Cardiac muscle cell (in vitro differentiated cells and primary cell): ENCODE measurements at regions not wholly inside any gene's neighbourhood (a gene's known extent, or its start where the extent isn't known, plus 50 kb on each side); places are given as distances from the start of the nearest gene placed in this dataset.
"Not testable (repeated sequence)": the region's sequence is repeated elsewhere in the genome, so short reads cannot be mapped to it uniquely, and the experiment has no call there.

Experiments
- DNase-seq, 2 donors: peaks; one replicate each; pipeline versions ENCODE4 v3.0.0 to v3.0.0-alpha.2; 2010 to 2017; ENCODE audit warnings: low read depth in 1 of 2, low spot score in 1 of 2
- H3K27ac ChIP-seq: fragments of 200-600 bp; sonication (generic); 2 replicates; pipeline ENCODE4 v1.5.1; 2016
- H3K27me3 ChIP-seq: fragments of 200-600 bp; sonication (generic); 2 replicates; pipeline ENCODE4 v1.6.0; 2016; ENCODE audit warnings: control low read depth
- H3K36me3 ChIP-seq: fragments of 200-600 bp; sonication (generic); 2 replicates; pipeline ENCODE4 v1.5.1; 2016; ENCODE audit warnings: control low read depth
- H3K4me1 ChIP-seq: fragments of 200-600 bp; sonication (generic); 2 replicates; pipeline ENCODE4 v1.8.1; 2017; ENCODE audit warnings: low read depth, mild to moderate bottlenecking, mixed run types
- H3K4me3 ChIP-seq: fragments of 200-600 bp; sonication (generic); 2 replicates; pipeline ENCODE4 v1.5.1; 2016; ENCODE audit warnings: mild to moderate bottlenecking
- H3K9me3 ChIP-seq: fragments of 200-600 bp; sonication (generic); 2 replicates; pipeline ENCODE4 v1.5.1; 2017; ENCODE audit warnings: low read depth, mild to moderate bottlenecking, control low read depth
- TF ChIP-seq, protein P1 (sequence below): IDR thresholded peaks from 2 replicates; pipeline ENCODE4 v1.5.1; 2012; ENCODE audit warnings: low read depth, mild to moderate bottlenecking, low read length

DNA sequence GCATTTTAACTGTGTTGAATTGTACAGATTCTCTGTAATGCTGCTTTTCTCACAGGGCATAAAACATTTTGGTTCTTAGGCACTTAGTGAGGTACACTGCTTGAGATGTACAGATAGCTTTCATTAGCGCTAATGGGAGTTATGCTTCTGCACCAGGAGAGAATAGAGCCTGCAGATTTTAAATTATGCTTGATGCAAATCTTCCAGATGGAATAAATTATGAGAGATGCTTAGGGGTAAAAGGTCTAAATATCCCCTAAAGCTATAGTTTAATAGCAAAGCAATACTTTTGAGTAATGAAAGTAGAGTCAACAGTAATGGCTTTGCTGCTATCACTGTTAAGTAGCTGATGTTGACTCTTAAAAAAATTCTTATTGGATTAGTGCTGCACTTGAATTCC lies 248.9 kb downstream of the S1PR1 start:
- Histone ChIP-seq H3K27ac (no peak overlapping the region), H3K4me1 (peaks cover 25% of the 10 kb centered on the region), H3K9me3 (no peaks in the 10 kb centered on the region), H3K27me3 (no peaks in the 10 kb centered on the region), H3K36me3 (no peaks in the 10 kb centered on the region), H3K4me3 (no peak overlapping the region)
- TF ChIP-seq, protein P1, sequence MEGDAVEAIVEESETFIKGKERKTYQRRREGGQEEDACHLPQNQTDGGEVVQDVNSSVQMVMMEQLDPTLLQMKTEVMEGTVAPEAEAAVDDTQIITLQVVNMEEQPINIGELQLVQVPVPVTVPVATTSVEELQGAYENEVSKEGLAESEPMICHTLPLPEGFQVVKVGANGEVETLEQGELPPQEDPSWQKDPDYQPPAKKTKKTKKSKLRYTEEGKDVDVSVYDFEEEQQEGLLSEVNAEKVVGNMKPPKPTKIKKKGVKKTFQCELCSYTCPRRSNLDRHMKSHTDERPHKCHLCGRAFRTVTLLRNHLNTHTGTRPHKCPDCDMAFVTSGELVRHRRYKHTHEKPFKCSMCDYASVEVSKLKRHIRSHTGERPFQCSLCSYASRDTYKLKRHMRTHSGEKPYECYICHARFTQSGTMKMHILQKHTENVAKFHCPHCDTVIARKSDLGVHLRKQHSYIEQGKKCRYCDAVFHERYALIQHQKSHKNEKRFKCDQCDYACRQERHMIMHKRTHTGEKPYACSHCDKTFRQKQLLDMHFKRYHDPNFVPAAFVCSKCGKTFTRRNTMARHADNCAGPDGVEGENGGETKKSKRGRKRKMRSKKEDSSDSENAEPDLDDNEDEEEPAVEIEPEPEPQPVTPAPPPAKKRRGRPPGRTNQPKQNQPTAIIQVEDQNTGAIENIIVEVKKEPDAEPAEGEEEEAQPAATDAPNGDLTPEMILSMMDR, result no peak
- no peak for DNase-seq

- H3K36me3 ChIP-seq, H3K4me1 ChIP-seq, H3K27me3 ChIP-seq, H3K27ac ChIP-seq, H3K9me3 ChIP-seq, H3K4me3 ChIP-seq, DNase-seq: not testable (repeated sequence)
Measured at GRCh38 chr1:101492144-101492543, 255.3 kb downstream of the S1PR1 start.

DNA sequence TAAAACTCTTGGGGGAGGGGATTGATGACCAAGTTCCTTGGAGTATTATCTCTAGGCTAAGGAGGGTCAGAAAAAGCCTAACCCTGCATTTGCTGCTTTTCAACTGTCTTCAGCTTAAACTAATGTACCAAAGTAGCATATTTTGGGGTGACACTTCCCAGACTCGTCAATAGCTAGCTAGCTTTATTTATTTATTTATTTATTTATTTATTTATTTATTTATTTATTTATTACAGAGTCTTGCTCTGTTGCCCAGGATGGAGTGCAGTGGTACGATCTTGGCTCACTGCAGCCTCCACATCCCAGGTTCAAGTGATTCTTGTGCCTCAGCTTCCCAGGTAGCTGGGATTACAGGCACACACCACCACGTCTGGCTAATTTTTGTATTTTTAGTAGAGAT lies 257.1 kb downstream of the S1PR1 start:
- H3K27ac ChIP-seq, DNase-seq, H3K4me3 ChIP-seq, H3K9me3 ChIP-seq, H3K4me1 ChIP-seq, H3K36me3 ChIP-seq, H3K27me3 ChIP-seq: not testable (repeated sequence)

GRCh38 chr1:101496109-101496508 lies 259.3 kb downstream of the S1PR1 start:
- Histone ChIP-seq H3K9me3 (no peaks in the 10 kb centered on the region), H3K27me3 (no peaks in the 10 kb centered on the region), H3K27ac (no peak overlapping the region), H3K36me3 (no peaks in the 10 kb centered on the region), H3K4me3 (no peak overlapping the region), H3K4me1 (no peaks in the 10 kb centered on the region)
- no peak for DNase-seq
- TF ChIP-seq, protein P1, result no peak

- Histone ChIP-seq H3K9me3 (no peaks in the 10 kb centered on the region), H3K36me3 (no peaks in the 10 kb centered on the region), H3K27ac (no peak overlapping the region), H3K4me1 (no peaks in the 10 kb centered on the region), H3K27me3 (no peaks in the 10 kb centered on the region), H3K4me3 (no peak overlapping the region)
- TF ChIP-seq, protein P1, result no peak
- DNase-seq, result peak in 1 of 2 donors; percentile 3
Measured at GRCh38 chr1:101497881-101498559, 261.2 kb downstream of the S1PR1 start.

DNA sequence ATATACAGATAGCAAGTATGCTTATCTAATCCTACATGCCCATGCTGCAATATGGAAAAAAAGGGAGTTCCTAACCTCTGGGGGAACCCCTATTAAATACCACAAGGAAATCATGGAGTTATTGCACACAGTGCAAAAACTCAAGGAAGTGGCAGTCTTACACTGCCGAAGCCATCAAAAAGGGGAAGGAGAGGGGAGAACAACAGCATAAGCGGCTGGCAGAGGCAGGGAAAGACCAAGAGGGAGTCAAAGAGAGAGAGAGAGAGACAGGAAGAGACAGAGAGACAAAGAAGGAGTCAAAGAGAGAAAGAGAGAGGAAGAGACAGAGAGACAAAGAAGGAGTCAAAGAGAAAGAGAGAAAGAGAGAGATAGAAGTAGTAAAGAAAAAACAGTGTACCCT lies 267.3 kb downstream of the S1PR1 start:
- not testable (repeated sequence) for H3K36me3 ChIP-seq, H3K9me3 ChIP-seq, H3K4me1 ChIP-seq

GRCh38 chr1:101505240-101505639 lies 268.4 kb downstream of the S1PR1 start:
- not testable (repeated sequence) for H3K9me3 ChIP-seq, H3K27ac ChIP-seq, H3K4me1 ChIP-seq, DNase-seq, H3K4me3 ChIP-seq, H3K27me3 ChIP-seq, H3K36me3 ChIP-seq

More for the DNA sequence above, 267.3 kb downstream of the S1PR1 start:
- H3K27ac ChIP-seq, H3K4me3 ChIP-seq, DNase-seq, H3K27me3 ChIP-seq: not testable (repeated sequence)
